Gastroesophageal sphincter (tissue), 4 donors: ENCODE measurements at regions not wholly inside any gene's neighbourhood (a gene's known extent, or its start where the extent isn't known, plus 50 kb on each side); places are given as distances from the start of the nearest gene placed in this dataset.

Source experiments
- ATAC-seq: fragments of 150-250 bp; one replicate; pipeline ENCODE4 v1.9.1; 2016; ENCODE audit warnings: mild to moderate bottlenecking, moderate library complexity
- H3K27ac ChIP-seq, 4 donors: fragments of 200-600 bp; sonication (generic) in 3 of 4; 1 replicate in 3 of 4; 2 replicates in 1 of 4; pipeline ENCODE4 v1.5.1; 2016 to 2019
- H3K27me3 ChIP-seq: fragments of 200-600 bp; sonication (generic); one replicate; pipeline ENCODE4 v1.5.1; 2019
- H3K36me3 ChIP-seq, 2 donors: fragments of 200-600 bp; sonication (generic); one replicate each; pipeline ENCODE4 v1.5.1; 2019; ENCODE audit warnings: control low read depth in 1 of 2
- H3K4me1 ChIP-seq, 3 donors: fragments of 200-600 bp; sonication (generic); 1 replicate in 2 of 3; 2 replicates in 1 of 3; pipeline ENCODE4 v1.5.1; 2016 to 2019; ENCODE audit warnings: control low read depth in 2 of 3
- H3K4me3 ChIP-seq, 2 donors: fragments of 200-600 bp; sonication (generic); one replicate each; pipeline ENCODE4 v1.5.1; 2019; ENCODE audit warnings: mild to moderate bottlenecking in 1 of 2, moderate library complexity in 1 of 2
- H3K9me3 ChIP-seq, 3 donors: fragments of 200-600 bp; sonication (generic); one replicate each; pipeline ENCODE4 v1.5.1; 2017 to 2019; ENCODE audit warnings: control low read depth in 2 of 3
- CTCF ChIP-seq, 4 experiments: fragments of 200-600 bp in 2 of 4; fragments of 450-650 bp in 2 of 4; sonication (generic) in 1 of 4; IDR thresholded peaks; one replicate each; pipeline ENCODE4 v1.5.1; 2017 to 2019; ENCODE audit warnings: antibody characterized with exemption in 4 of 4, mild to moderate bottlenecking in 2 of 4, moderate library complexity in 2 of 4
- EP300 ChIP-seq: sonication (generic); formaldehyde crosslinking; IDR thresholded peaks from one replicate; pipeline ENCODE4 v1.6.1; 2017; ENCODE audit warnings: antibody characterized with exemption, mild to moderate bottlenecking
- POLR2A ChIP-seq, 2 donors: fragments of 450-650 bp; IDR thresholded peaks; one replicate each; pipeline ENCODE4 v1.6.1; 2017; ENCODE audit warnings: antibody characterized with exemption in 2 of 2, mild to moderate bottlenecking in 2 of 2, moderate library complexity in 1 of 2
- POLR2AphosphoS5 ChIP-seq: sonication (generic); formaldehyde crosslinking; IDR thresholded peaks from one replicate; pipeline ENCODE4 v1.6.1; 2017; ENCODE audit warnings: antibody characterized with exemption
- WGBS, 2 donors: methylation state at CpG; one replicate each; pipeline ENCODE4 v1.1.5; 2018; ENCODE audit warnings: low coverage in 1 of 2; 5-methylcytosine and 5-hydroxymethylcytosine counted together

DNA sequence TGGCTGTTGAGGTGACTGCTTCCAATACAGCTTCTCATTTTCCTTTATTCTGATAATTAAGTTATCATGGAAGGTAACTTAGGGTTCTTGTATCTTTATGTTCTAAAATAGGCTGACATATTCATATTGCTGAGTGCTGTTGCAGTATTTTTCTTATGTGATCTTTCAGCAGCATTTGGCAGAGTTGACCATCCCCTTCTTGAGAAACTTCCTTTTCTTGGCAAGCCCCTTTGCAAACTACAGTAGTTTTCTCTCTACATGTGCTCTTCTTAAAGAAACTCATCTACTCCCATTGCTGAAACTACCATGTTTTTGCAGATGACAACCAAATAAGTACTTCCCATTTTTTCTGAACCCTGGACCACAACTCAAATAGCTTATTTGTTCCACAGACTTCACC is 476.5 kb upstream of the TRIB2 start:
- no peaks in the 10 kb centered on the region for H3K27me3 ChIP-seq
- ATAC-seq = no peak
- H3K27ac ChIP-seq = no peak overlapping the region
- H3K4me1 ChIP-seq = peaks cover 0 to 10% (median 0%) of the 10 kb centered on the region in 3 donors
- no peaks in the 10 kb centered on the region for H3K36me3 ChIP-seq
- TF ChIP-seq POLR2A (IDR thresholded peaks at IDR 0.05) (no peak), EP300 (no peak), CTCF (IDR thresholded peaks at IDR 0.05) (no peak), POLR2AphosphoS5 (no peak)
- H3K9me3 ChIP-seq = no peaks in the 10 kb centered on the region
- no peak overlapping the region for H3K4me3 ChIP-seq

DNA sequence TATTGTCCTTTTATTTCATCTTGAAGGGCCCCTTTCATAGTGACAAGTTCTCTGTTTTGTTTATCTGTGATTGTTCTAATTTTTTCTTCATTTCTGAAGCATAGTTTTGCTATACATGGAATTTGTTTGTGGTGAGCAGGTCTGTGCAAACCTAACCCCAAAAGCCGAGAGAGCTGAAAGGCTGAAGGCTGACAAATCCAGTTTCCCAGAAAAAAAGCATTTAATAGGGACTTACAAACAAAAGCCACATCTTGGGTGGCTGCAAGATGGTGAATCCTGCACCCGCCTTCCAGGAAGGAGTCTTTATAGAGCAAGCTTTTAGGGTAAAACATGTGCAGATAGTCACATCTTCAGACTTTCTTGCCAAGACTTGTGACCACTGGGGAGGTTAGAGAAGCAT is 473.4 kb upstream of the TRIB2 start:
- Histone ChIP-seq H3K4me1 (no peaks in the 10 kb centered on the region), H3K9me3 (no peaks in the 10 kb centered on the region), H3K36me3 (no peaks in the 10 kb centered on the region), H3K4me3 (no peak overlapping the region), H3K27me3 (no peaks in the 10 kb centered on the region), H3K27ac (no peak overlapping the region)
- no peak for ATAC-seq
- WGBS, 2 donors = 96 to 100% methylated on average over 1 to 2 of the region's 2 CpGs
- no peak for TF ChIP-seq CTCF (IDR thresholded peaks at IDR 0.05)
- no peak for TF ChIP-seq EP300
- TF ChIP-seq POLR2A (IDR thresholded peaks at IDR 0.05) = no peak
- TF ChIP-seq POLR2AphosphoS5 = no peak

DNA sequence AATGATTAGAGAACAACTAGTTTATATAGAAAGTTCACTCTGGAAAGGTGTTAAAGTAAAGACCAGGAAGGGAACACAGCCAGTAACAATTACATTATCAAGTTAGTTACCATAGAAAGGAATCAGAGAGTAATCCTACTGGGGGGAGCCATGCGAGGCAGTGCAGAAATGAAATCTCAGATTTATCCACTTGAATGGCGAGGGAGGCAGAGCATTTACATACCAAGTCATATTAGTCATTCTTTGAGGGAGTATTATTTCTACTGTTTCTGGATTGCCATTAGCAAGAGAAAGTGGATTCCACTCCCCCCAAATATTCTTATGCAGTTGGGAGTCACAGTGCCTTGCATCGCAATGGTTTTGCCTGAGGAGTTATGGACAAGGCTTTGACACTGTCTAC is 472.7 kb upstream of the TRIB2 start:
- no peak for TF ChIP-seq EP300
- no peak for TF ChIP-seq CTCF (IDR thresholded peaks at IDR 0.05)
- no peak for TF ChIP-seq POLR2AphosphoS5
- no peak for TF ChIP-seq POLR2A (IDR thresholded peaks at IDR 0.05)
- no peaks in the 10 kb centered on the region for H3K27me3 ChIP-seq
- H3K27ac ChIP-seq = no peak overlapping the region
- no peak overlapping the region for H3K4me3 ChIP-seq
- ATAC-seq = no peak
- H3K4me1 ChIP-seq = no peaks in the 10 kb centered on the region
- WGBS, 2 donors = 31 to 44% methylated on average over 2 to 3 of the region's 3 CpGs
- no peaks in the 10 kb centered on the region for H3K36me3 ChIP-seq
- no peaks in the 10 kb centered on the region for H3K9me3 ChIP-seq

GRCh38 chr2:12251121-12251520 is 465.6 kb upstream of the TRIB2 start:
- no peak for ATAC-seq
- 100% methylated on average over 1 to 2 of the region's 2 CpGs for WGBS, 2 donors
- TF ChIP-seq POLR2A (IDR thresholded peaks at IDR 0.05) (no peak), POLR2AphosphoS5 (no peak), CTCF (IDR thresholded peaks at IDR 0.05) (no peak)

DNA sequence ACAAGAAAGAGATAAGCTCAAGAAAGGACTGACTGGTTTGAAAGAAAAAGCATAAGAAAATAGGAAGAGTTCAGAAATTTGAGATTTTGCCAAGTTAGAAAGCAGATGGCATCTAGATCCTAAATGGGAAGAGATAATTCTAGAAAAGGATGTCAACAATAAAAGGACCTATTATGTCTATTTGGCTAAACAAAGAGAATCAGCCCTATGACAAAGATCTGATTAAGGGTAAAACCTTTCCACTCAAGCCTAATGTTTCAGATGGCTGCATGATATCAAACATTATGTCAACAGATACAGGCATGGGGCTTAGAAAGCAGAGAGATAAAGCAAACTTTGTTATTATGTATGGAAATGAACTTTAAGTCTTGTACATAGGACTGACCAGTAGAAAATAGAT is 465.0 kb upstream of the TRIB2 start:
- Histone ChIP-seq H3K4me1 (peaks cover 0 to 10% (median 0%) of the 10 kb centered on the region in 3 donors), H3K27ac (no peak overlapping the region), H3K4me3 (no peak overlapping the region), H3K27me3 (no peaks in the 10 kb centered on the region), H3K36me3 (no peaks in the 10 kb centered on the region), H3K9me3 (no peaks in the 10 kb centered on the region)
- no peak for TF ChIP-seq CTCF (IDR thresholded peaks at IDR 0.05)
- TF ChIP-seq POLR2AphosphoS5 = no peak
- TF ChIP-seq EP300 = no peak
- no peak for TF ChIP-seq POLR2A (IDR thresholded peaks at IDR 0.05)
- no peak for ATAC-seq

More at GRCh38 chr2:12251121-12251520, 465.6 kb upstream of the TRIB2 start:
- Histone ChIP-seq H3K27me3 (no peaks in the 10 kb centered on the region), H3K36me3 (no peaks in the 10 kb centered on the region), H3K4me1 (peaks cover 0 to 9% (median 0%) of the 10 kb centered on the region in 3 donors), H3K9me3 (no peaks in the 10 kb centered on the region), H3K27ac (no peak overlapping the region), H3K4me3 (no peak overlapping the region)
